ENCODE measurements at regions not wholly inside any gene's neighbourhood (a gene's known extent, or its start where the extent isn't known, plus 50 kb on each side); places are given as distances from the start of the nearest gene placed in this dataset.

- H3K27ac ChIP-seq (ENCODE audit: low read length) = no peak overlapping the region
- H3K4me3 ChIP-seq (ENCODE audit: low read depth in 1 of 2, low read length in 2 of 2) = no peak overlapping the region
- no peaks in the 10 kb centered on the region for H3K27me3 ChIP-seq (ENCODE audit: insufficient read depth, low read length, poor library complexity)
- no peak overlapping the region for H3K4me2 ChIP-seq (ENCODE audit: insufficient read depth, low read length)
- TF ChIP-seq EZH2 (IDR thresholded peaks at IDR 0.05; ENCODE audit: borderline replicate concordance, low read depth, low read length, severe bottlenecking) = no peak
- TF ChIP-seq, protein P1, sequence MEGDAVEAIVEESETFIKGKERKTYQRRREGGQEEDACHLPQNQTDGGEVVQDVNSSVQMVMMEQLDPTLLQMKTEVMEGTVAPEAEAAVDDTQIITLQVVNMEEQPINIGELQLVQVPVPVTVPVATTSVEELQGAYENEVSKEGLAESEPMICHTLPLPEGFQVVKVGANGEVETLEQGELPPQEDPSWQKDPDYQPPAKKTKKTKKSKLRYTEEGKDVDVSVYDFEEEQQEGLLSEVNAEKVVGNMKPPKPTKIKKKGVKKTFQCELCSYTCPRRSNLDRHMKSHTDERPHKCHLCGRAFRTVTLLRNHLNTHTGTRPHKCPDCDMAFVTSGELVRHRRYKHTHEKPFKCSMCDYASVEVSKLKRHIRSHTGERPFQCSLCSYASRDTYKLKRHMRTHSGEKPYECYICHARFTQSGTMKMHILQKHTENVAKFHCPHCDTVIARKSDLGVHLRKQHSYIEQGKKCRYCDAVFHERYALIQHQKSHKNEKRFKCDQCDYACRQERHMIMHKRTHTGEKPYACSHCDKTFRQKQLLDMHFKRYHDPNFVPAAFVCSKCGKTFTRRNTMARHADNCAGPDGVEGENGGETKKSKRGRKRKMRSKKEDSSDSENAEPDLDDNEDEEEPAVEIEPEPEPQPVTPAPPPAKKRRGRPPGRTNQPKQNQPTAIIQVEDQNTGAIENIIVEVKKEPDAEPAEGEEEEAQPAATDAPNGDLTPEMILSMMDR (IDR thresholded peaks at IDR 0.05; ENCODE audit: borderline replicate concordance, extremely low read depth, low read length, poor library complexity, severe bottlenecking) = no peak
- no peaks in the 10 kb centered on the region for H3K9me3 ChIP-seq (ENCODE audit: insufficient read depth, low read length, severe bottlenecking)
- DNase-seq = no peak
- no peak for ATAC-seq (ENCODE audit: insufficient read depth, low read depth)
- no peak overlapping the region for H3K9ac ChIP-seq (ENCODE audit: low read depth, low read length)
- H3K79me2 ChIP-seq (ENCODE audit: insufficient read depth, low read length) = no peaks in the 10 kb centered on the region
- no peaks in the 10 kb centered on the region for H3K4me1 ChIP-seq (ENCODE audit: insufficient read depth, low read length)
- no peaks in the 10 kb centered on the region for H3K36me3 ChIP-seq (ENCODE audit: insufficient read depth, low read length)
- no peaks in the 10 kb centered on the region for H4K20me1 ChIP-seq (ENCODE audit: insufficient read depth, low read length)
- peak overlapping the region; percentile 26; the same call in 1 of the 2 replicates for H2AFZ ChIP-seq (ENCODE audit: low read depth, low read length)
Measured at GRCh38 chr22:23383491-23384361, 196.4 kb downstream of the IGLL1 start.

GRCh38 chr22:23382428-23383218, 197.5 kb downstream of the IGLL1 start:
- Histone ChIP-seq H3K9ac (ENCODE audit: low read depth, low read length) (no peak overlapping the region), H3K4me3 (ENCODE audit: low read depth in 1 of 2, low read length in 2 of 2) (no peak overlapping the region), H4K20me1 (ENCODE audit: insufficient read depth, low read length) (no peaks in the 10 kb centered on the region), H3K36me3 (ENCODE audit: insufficient read depth, low read length) (no peaks in the 10 kb centered on the region), H3K4me2 (ENCODE audit: insufficient read depth, low read length) (no peak overlapping the region), H3K27me3 (ENCODE audit: insufficient read depth, low read length, poor library complexity) (no peaks in the 10 kb centered on the region), H3K27ac (ENCODE audit: low read length) (no peak overlapping the region), H2AFZ (ENCODE audit: low read depth, low read length) (no peak overlapping the region), H3K9me3 (ENCODE audit: insufficient read depth, low read length, severe bottlenecking) (no peaks in the 10 kb centered on the region), H3K79me2 (ENCODE audit: insufficient read depth, low read length) (no peaks in the 10 kb centered on the region), H3K4me1 (ENCODE audit: insufficient read depth, low read length) (no peaks in the 10 kb centered on the region)
- DNase-seq = no peak
- no peak for ATAC-seq (ENCODE audit: insufficient read depth, low read depth)
- no peak for TF ChIP-seq EZH2 (IDR thresholded peaks at IDR 0.05; ENCODE audit: borderline replicate concordance, low read depth, low read length, severe bottlenecking)
- TF ChIP-seq, protein P1 (IDR thresholded peaks at IDR 0.05; ENCODE audit: borderline replicate concordance, extremely low read depth, low read length, poor library complexity, severe bottlenecking) = no peak

GRCh38 chr22:23381661-23382427, 198.2 kb downstream of the IGLL1 start:
- no peak for ATAC-seq (ENCODE audit: insufficient read depth, low read depth)
- TF ChIP-seq EZH2 (IDR thresholded peaks at IDR 0.05; ENCODE audit: borderline replicate concordance, low read depth, low read length, severe bottlenecking) = no peak
- TF ChIP-seq, protein P1 (IDR thresholded peaks at IDR 0.05; ENCODE audit: borderline replicate concordance, extremely low read depth, low read length, poor library complexity, severe bottlenecking) = no peak
- Histone ChIP-seq H3K4me2 (ENCODE audit: insufficient read depth, low read length) (no peak overlapping the region), H3K27me3 (ENCODE audit: insufficient read depth, low read length, poor library complexity) (no peaks in the 10 kb centered on the region), H3K9me3 (ENCODE audit: insufficient read depth, low read length, severe bottlenecking) (no peaks in the 10 kb centered on the region), H3K36me3 (ENCODE audit: insufficient read depth, low read length) (no peaks in the 10 kb centered on the region), H3K27ac (ENCODE audit: low read length) (no peak overlapping the region), H3K4me1 (ENCODE audit: insufficient read depth, low read length) (no peaks in the 10 kb centered on the region), H3K79me2 (ENCODE audit: insufficient read depth, low read length) (no peaks in the 10 kb centered on the region), H2AFZ (ENCODE audit: low read depth, low read length) (no peak overlapping the region), H3K9ac (ENCODE audit: low read depth, low read length) (no peak overlapping the region), H4K20me1 (ENCODE audit: insufficient read depth, low read length) (no peaks in the 10 kb centered on the region), H3K4me3 (ENCODE audit: low read depth in 1 of 2, low read length in 2 of 2) (no peak overlapping the region)
- DNase-seq = no peak

Measured in DND-41 (cell line).